ENCODE measurements at regions not wholly inside any gene's neighbourhood (a gene's known extent, or its start where the extent isn't known, plus 50 kb on each side); places are given as distances from the start of the nearest gene placed in this dataset.
"Not testable (repeated sequence)": the region's sequence is repeated elsewhere in the genome, so short reads cannot be mapped to it uniquely, and the experiment has no call there.

- Mint-ChIP-seq H3K36me3 (no peaks in the 10 kb centered on the region), H3K4me1 (no peaks in the 10 kb centered on the region), H3K4me3 (no peak overlapping the region), H3K9me3 (peaks cover 14% of the 10 kb centered on the region), H3K27ac (no peak overlapping the region), H3K27me3 (ENCODE audit: low read depth) (no peaks in the 10 kb centered on the region)
- no peak for DNase-seq (ENCODE audit: low spot score in 2 of 2, unreplicated experiment in 2 of 2)
- no peak for TF ChIP-seq CTCF (IDR thresholded peaks at IDR 0.05; ENCODE audit: unreplicated experiment)
These were observed 345.0 kb downstream of the TMEM38B start for GRCh38 chr9:106039151-106039935.

GRCh38 chr9:106041920-106042319, 347.6 kb downstream of the TMEM38B start:
- H3K27me3 Mint-ChIP-seq (ENCODE audit: low read depth); H3K4me1 Mint-ChIP-seq: not testable (repeated sequence)

DNA sequence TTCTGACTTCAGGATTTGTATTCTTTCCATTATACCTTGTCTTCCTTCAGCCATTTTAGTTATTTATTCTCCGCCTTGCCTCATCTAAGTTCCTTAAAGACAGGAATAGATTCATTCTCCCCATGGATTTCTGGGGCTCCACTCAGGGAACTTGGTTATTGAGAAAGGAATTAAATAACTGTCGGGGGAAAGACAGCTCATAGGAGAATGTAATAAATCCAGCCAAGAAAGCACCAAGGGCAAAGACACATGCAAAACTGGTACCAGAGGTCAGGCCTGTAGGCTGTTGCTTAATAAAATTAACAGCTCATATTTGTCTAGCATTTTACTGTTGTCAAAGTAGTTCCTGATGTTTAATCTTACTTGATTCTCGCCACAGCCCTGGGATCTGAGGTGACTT, 357.2 kb downstream of the TMEM38B start:
- H3K9me3 Mint-ChIP-seq, result peaks cover 28% of the 10 kb centered on the region
- no peak overlapping the region for H3K27ac Mint-ChIP-seq
- no peak for TF ChIP-seq CTCF (IDR thresholded peaks at IDR 0.05; ENCODE audit: unreplicated experiment)
- H3K4me1 Mint-ChIP-seq, result peaks cover 7% of the 10 kb centered on the region
- H3K27me3 Mint-ChIP-seq (ENCODE audit: low read depth), result no peaks in the 10 kb centered on the region
- DNase-seq (ENCODE audit: low spot score in 2 of 2, unreplicated experiment in 2 of 2), result no peak
- H3K4me3 Mint-ChIP-seq, result no peak overlapping the region
- no peaks in the 10 kb centered on the region for H3K36me3 Mint-ChIP-seq

More at GRCh38 chr9:106041920-106042319, 347.6 kb downstream of the TMEM38B start:
- DNase-seq (ENCODE audit: low spot score in 2 of 2, unreplicated experiment in 2 of 2); H3K4me3 Mint-ChIP-seq; H3K36me3 Mint-ChIP-seq; H3K27ac Mint-ChIP-seq: not testable (repeated sequence)
- peaks cover 20% of the 10 kb centered on the region for H3K9me3 Mint-ChIP-seq

DNA sequence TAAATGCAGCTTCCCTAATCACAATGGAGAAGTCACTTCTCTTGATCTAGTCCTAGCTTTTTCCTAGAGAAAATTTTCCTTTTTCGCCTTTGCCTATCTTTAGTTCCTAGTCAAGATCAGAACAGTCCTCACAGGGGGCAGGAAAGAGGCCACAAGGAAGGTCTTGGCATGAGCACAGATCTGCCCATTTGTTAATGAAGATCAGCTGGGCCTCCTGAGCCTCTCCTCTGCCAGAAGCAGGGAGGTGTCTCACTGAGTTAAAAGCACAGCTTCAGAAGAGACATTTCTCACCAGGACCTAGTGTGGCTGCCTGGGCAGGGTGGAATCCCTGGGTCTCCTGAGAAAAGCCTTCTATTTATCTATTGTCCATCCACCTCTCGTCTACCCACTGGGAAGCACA, 357.8 kb downstream of the TMEM38B start:
- H3K4me3 Mint-ChIP-seq, result no peak overlapping the region
- H3K36me3 Mint-ChIP-seq, result no peaks in the 10 kb centered on the region
- no peak for TF ChIP-seq CTCF (IDR thresholded peaks at IDR 0.05; ENCODE audit: unreplicated experiment)

GRCh38 chr9:106052735-106053134, 358.4 kb downstream of the TMEM38B start:
- H3K27ac Mint-ChIP-seq, result no peak overlapping the region
- no peak for DNase-seq (ENCODE audit: low spot score in 2 of 2, unreplicated experiment in 2 of 2)
- H3K36me3 Mint-ChIP-seq, result no peaks in the 10 kb centered on the region
- no peak for TF ChIP-seq CTCF (IDR thresholded peaks at IDR 0.05; ENCODE audit: unreplicated experiment)
- no peak overlapping the region for H3K4me3 Mint-ChIP-seq
- H3K9me3 Mint-ChIP-seq, result peaks cover 20% of the 10 kb centered on the region
- H3K4me1 Mint-ChIP-seq, result peaks cover 7% of the 10 kb centered on the region
- no peaks in the 10 kb centered on the region for H3K27me3 Mint-ChIP-seq (ENCODE audit: low read depth)

More for the DNA sequence above, 357.8 kb downstream of the TMEM38B start:
- H3K27me3 Mint-ChIP-seq (ENCODE audit: low read depth), result no peaks in the 10 kb centered on the region
- peaks cover 22% of the 10 kb centered on the region for H3K9me3 Mint-ChIP-seq
- peaks cover 7% of the 10 kb centered on the region for H3K4me1 Mint-ChIP-seq
- H3K27ac Mint-ChIP-seq, result no peak overlapping the region
- DNase-seq (ENCODE audit: low spot score in 2 of 2, unreplicated experiment in 2 of 2), result no peak

GRCh38 chr9:106056328-106056727, 362.0 kb downstream of the TMEM38B start:
- no peaks in the 10 kb centered on the region for H3K27me3 Mint-ChIP-seq (ENCODE audit: low read depth)
- no peaks in the 10 kb centered on the region for H3K36me3 Mint-ChIP-seq
- no peak for DNase-seq (ENCODE audit: low spot score in 2 of 2, unreplicated experiment in 2 of 2)
- H3K9me3 Mint-ChIP-seq, result peaks cover 10% of the 10 kb centered on the region
- no peak overlapping the region for H3K27ac Mint-ChIP-seq
- peaks cover 7% of the 10 kb centered on the region for H3K4me1 Mint-ChIP-seq
- no peak for TF ChIP-seq CTCF (IDR thresholded peaks at IDR 0.05; ENCODE audit: unreplicated experiment)
- no peak overlapping the region for H3K4me3 Mint-ChIP-seq

Data from mesothelial cell of epicardium (in vitro differentiated cells).